ENCODE measurements at regions not wholly inside any gene's neighbourhood (a gene's known extent, or its start where the extent isn't known, plus 50 kb on each side); places are given as distances from the start of the nearest gene placed in this dataset.

- peaks cover 4% of the 10 kb centered on the region for H3K9me3 ChIP-seq (ENCODE audit: low read length)
- H3K4me3 ChIP-seq (ENCODE audit: low read depth, low read length, poor library complexity, severe bottlenecking) = no peak overlapping the region
- no peaks in the 10 kb centered on the region for H3K9me2 ChIP-seq (ENCODE audit: low read depth, low read length)
- no peaks in the 10 kb centered on the region for H3K27me3 ChIP-seq (ENCODE audit: insufficient read depth, low read length)
- no peaks in the 10 kb centered on the region for H3F3A ChIP-seq (ENCODE audit: insufficient read depth, low read length)
- TF ChIP-seq CTCF (IDR thresholded peaks at IDR 0.05; ENCODE audit: low read length) = no peak
- peak overlapping the region; percentile 36; the same call in 1 of the 2 replicates for H2AFZ ChIP-seq (ENCODE audit: low read length)
- H3K36me3 ChIP-seq (ENCODE audit: insufficient read depth, low read length) = no peaks in the 10 kb centered on the region
- H3K4me2 ChIP-seq (ENCODE audit: low read length) = no peak overlapping the region
- H4K20me1 ChIP-seq (ENCODE audit: insufficient read depth, low read length) = no peaks in the 10 kb centered on the region
- no peaks in the 10 kb centered on the region for H3K79me2 ChIP-seq (ENCODE audit: insufficient read depth, low read length)
- peaks cover 6% of the 10 kb centered on the region for H3K4me1 ChIP-seq (ENCODE audit: insufficient read depth, low read length, severe bottlenecking)
- no peak overlapping the region for H3K27ac ChIP-seq (ENCODE audit: low read depth, low read length, poor library complexity, severe bottlenecking)
- no peak overlapping the region for H3K9ac ChIP-seq (ENCODE audit: low read length)
Measured at GRCh38 chr1:192756847-192757246, 52.0 kb upstream of the RGS2 start.

- peaks cover 6% of the 10 kb centered on the region for H3K4me1 ChIP-seq (ENCODE audit: insufficient read depth, low read length, severe bottlenecking)
- no peaks in the 10 kb centered on the region for H3K36me3 ChIP-seq (ENCODE audit: insufficient read depth, low read length)
- no peak overlapping the region for H3K27ac ChIP-seq (ENCODE audit: low read depth, low read length, poor library complexity, severe bottlenecking)
- no peaks in the 10 kb centered on the region for H3F3A ChIP-seq (ENCODE audit: insufficient read depth, low read length)
- TF ChIP-seq CTCF (IDR thresholded peaks at IDR 0.05; ENCODE audit: low read length) (no peak), EZH2 (IDR thresholded peaks at IDR 0.05; ENCODE audit: borderline replicate concordance, low read length) (no peak)
- H4K20me1 ChIP-seq (ENCODE audit: insufficient read depth, low read length) = no peaks in the 10 kb centered on the region
- H2AFZ ChIP-seq (ENCODE audit: low read length) = no peak overlapping the region
- H3K4me3 ChIP-seq (ENCODE audit: low read depth, low read length, poor library complexity, severe bottlenecking) = no peak overlapping the region
- no peak overlapping the region for H3K4me2 ChIP-seq (ENCODE audit: low read length)
- no peaks in the 10 kb centered on the region for H3K9me3 ChIP-seq (ENCODE audit: low read length)
- H3K79me2 ChIP-seq (ENCODE audit: insufficient read depth, low read length) = no peaks in the 10 kb centered on the region
- H3K9me2 ChIP-seq (ENCODE audit: low read depth, low read length) = no peaks in the 10 kb centered on the region
- H3K27me3 ChIP-seq (ENCODE audit: insufficient read depth, low read length) = no peaks in the 10 kb centered on the region
- H3K9ac ChIP-seq (ENCODE audit: low read length) = no peak overlapping the region
Measured at GRCh38 chr1:192758492-192758891, 50.3 kb upstream of the RGS2 start.

Data from OCI-LY1 (cell line).